ENCODE measurements at regions not wholly inside any gene's neighbourhood (a gene's known extent, or its start where the extent isn't known, plus 50 kb on each side); places are given as distances from the start of the nearest gene placed in this dataset.
A peak's percentile ranks its signal among the peaks of the same experiment; 100 is the strongest.

DNA sequence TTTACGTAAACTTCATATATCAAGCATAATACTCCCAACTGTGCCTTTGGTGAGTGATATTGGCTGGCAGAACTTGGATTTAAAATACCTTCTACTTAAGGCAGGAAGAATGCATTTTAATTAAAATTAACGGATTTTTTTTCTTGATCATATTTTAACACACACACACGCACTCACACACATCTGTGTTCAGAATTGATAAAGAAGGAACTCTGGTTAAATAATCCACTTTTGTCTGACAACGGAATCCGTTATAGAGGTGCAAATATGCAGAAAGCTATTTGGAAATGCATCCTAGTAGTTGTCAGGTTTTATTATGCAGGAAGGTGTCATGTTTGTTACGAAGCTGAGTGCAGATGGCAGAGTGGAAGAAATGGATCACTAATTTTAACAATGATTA is 105.5 kb upstream of the ZNF536 start:
- Histone ChIP-seq H3K27me3 (peaks cover 0 to 30% (median 0%) of the 10 kb centered on the region in 4 donors), H3K36me3 (no peaks in the 10 kb centered on the region)
- TF ChIP-seq, protein P1, sequence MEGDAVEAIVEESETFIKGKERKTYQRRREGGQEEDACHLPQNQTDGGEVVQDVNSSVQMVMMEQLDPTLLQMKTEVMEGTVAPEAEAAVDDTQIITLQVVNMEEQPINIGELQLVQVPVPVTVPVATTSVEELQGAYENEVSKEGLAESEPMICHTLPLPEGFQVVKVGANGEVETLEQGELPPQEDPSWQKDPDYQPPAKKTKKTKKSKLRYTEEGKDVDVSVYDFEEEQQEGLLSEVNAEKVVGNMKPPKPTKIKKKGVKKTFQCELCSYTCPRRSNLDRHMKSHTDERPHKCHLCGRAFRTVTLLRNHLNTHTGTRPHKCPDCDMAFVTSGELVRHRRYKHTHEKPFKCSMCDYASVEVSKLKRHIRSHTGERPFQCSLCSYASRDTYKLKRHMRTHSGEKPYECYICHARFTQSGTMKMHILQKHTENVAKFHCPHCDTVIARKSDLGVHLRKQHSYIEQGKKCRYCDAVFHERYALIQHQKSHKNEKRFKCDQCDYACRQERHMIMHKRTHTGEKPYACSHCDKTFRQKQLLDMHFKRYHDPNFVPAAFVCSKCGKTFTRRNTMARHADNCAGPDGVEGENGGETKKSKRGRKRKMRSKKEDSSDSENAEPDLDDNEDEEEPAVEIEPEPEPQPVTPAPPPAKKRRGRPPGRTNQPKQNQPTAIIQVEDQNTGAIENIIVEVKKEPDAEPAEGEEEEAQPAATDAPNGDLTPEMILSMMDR (IDR thresholded peaks at IDR 0.05): no peak
- no peak for TF ChIP-seq POLR2A (IDR thresholded peaks at IDR 0.05)

GRCh38 chr19:30267332-30267731 is 104.9 kb upstream of the ZNF536 start:
- Histone ChIP-seq H3K36me3 (no peaks in the 10 kb centered on the region), H3K4me3 (no peak overlapping the region), H3K9me3 (no peaks in the 10 kb centered on the region), H3K27ac (no peak overlapping the region), H3K27me3 (peaks cover 0 to 24% (median 0%) of the 10 kb centered on the region in 4 donors), H3K4me1 (peaks cover 0 to 13% (median 0%) of the 10 kb centered on the region in 3 donors)
- intact Hi-C loops (cut with DNase I): no loop called here
- no peak for DNase-seq
- TF ChIP-seq, protein P1 (IDR thresholded peaks at IDR 0.05): no peak
- TF ChIP-seq POLR2A (IDR thresholded peaks at IDR 0.05): no peak
- 35 to 60% methylated on average over 3 of the region's 3 CpGs for WGBS, 2 donors

More for the DNA sequence above, 105.5 kb upstream of the ZNF536 start:
- no peak overlapping the region for H3K4me3 ChIP-seq
- DNase-seq: no peak
- H3K4me1 ChIP-seq: peaks cover 0 to 13% (median 0%) of the 10 kb centered on the region in 3 donors
- H3K9me3 ChIP-seq: no peaks in the 10 kb centered on the region
- intact Hi-C loops (cut with DNase I): no loop called here
- H3K27ac ChIP-seq: no peak overlapping the region
- 68 to 74% methylated on average over 6 of the region's 6 CpGs for WGBS, 2 donors

DNA sequence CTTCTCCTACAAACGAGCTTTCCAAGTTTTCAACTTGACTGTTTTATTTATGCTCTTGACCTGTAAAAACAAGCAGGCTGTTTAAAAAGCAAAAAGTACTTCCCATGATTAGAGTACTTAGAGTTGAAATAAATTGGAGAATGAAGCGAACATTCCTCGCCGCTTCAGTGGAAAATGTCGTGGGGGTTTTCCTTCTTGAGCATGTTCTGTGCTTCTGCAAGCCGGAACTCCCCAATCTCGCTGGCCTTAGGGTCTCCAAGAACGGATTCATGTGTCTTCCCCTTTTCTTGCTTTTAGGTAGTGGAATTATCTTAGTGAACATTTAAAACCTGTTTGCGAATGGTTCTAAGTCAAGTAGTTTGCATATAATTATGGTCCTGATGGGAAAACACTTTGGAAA is 103.6 kb upstream of the ZNF536 start:
- WGBS, 2 donors: 54 to 65% methylated on average over 9 of the region's 9 CpGs
- TF ChIP-seq, protein P1 (IDR thresholded peaks at IDR 0.05): no peak
- no peak for TF ChIP-seq POLR2A (IDR thresholded peaks at IDR 0.05)
- Histone ChIP-seq H3K4me1 (peaks cover 0 to 13% (median 0%) of the 10 kb centered on the region in 3 donors), H3K4me3 (no peak overlapping the region), H3K27ac (peak overlapping the region in 1 of 4 donors; percentile 8), H3K27me3 (peaks cover 0 to 14% (median 0%) of the 10 kb centered on the region in 4 donors), H3K9me3 (peaks cover 0 to 9% (median 0%) of the 10 kb centered on the region in 3 donors), H3K36me3 (no peaks in the 10 kb centered on the region)
- intact Hi-C loops (cut with DNase I): no loop called here
- no peak for DNase-seq

- intact Hi-C loops (cut with DNase I): no loop called here
- DNase-seq: no peak
- peaks cover 0 to 14% (median 0%) of the 10 kb centered on the region in 4 donors for H3K27me3 ChIP-seq
- peak overlapping the region in 1 of 4 donors; percentile 21 for H3K27ac ChIP-seq
- H3K9me3 ChIP-seq: peaks cover 0 to 10% (median 0%) of the 10 kb centered on the region in 3 donors
- H3K4me1 ChIP-seq: peaks cover 0 to 5% (median 0%) of the 10 kb centered on the region in 3 donors
- no peak overlapping the region for H3K4me3 ChIP-seq
- WGBS, 2 donors: 55 to 67% methylated on average over 5 to 9 of the region's 9 CpGs
- TF ChIP-seq, protein P1 (IDR thresholded peaks at IDR 0.05): no peak
- no peak for TF ChIP-seq POLR2A (IDR thresholded peaks at IDR 0.05)
- no peaks in the 10 kb centered on the region for H3K36me3 ChIP-seq
These were observed 102.5 kb upstream of the ZNF536 start for GRCh38 chr19:30269638-30270037.

DNA sequence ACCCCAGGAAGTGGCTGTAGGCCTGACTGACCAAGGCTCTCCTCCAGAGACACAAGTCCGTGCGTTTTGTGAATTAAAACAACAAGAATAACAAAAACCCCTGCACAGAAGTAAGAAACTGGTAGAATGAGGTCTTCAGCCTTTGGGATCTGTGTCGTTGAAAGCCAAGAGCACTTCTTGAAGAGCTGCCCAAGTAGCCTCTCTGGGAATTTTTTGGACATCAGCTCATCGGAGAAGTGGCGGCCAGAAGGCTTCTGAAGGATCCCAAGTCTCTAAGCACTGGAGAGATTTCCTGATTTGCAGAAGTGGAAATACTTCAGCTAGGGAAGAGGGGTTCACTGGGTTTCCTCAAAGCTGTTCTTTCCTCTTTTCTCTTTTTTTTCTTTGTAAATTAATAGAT is 100.4 kb upstream of the ZNF536 start:
- TF ChIP-seq, protein P1 (IDR thresholded peaks at IDR 0.05): no peak
- no peak for TF ChIP-seq POLR2A (IDR thresholded peaks at IDR 0.05)
- WGBS, 2 donors: 63 to 75% methylated on average over 5 of the region's 5 CpGs
- intact Hi-C loops (cut with DNase I): no loop called here
- Histone ChIP-seq H3K27me3 (no peaks in the 10 kb centered on the region), H3K36me3 (no peaks in the 10 kb centered on the region), H3K27ac (no peak overlapping the region), H3K4me1 (peaks cover 0 to 5% (median 0%) of the 10 kb centered on the region in 3 donors), H3K4me3 (no peak overlapping the region), H3K9me3 (peaks cover 0 to 10% (median 0%) of the 10 kb centered on the region in 3 donors)
- DNase-seq: no peak

All from esophagus squamous epithelium (tissue), 5 donors.